ENCODE measurements at regions not wholly inside any gene's neighbourhood (a gene's known extent, or its start where the extent isn't known, plus 50 kb on each side); places are given as distances from the start of the nearest gene placed in this dataset.

GRCh38 chr16:60217787-60218186 is 1483.7 kb upstream of the GOT2 start (continued):
- TF ChIP-seq ZNF114 (CRISPR knock-in tag; IDR thresholded peaks at IDR 0.05) = 0 out of 2 replicates have a peak, but pooled peaks have one; percentile 69
- TF ChIP-seq POLR2AphosphoS5 (IDR thresholded peaks at IDR 0.05; ENCODE audit: low read depth) = no peak

DNA sequence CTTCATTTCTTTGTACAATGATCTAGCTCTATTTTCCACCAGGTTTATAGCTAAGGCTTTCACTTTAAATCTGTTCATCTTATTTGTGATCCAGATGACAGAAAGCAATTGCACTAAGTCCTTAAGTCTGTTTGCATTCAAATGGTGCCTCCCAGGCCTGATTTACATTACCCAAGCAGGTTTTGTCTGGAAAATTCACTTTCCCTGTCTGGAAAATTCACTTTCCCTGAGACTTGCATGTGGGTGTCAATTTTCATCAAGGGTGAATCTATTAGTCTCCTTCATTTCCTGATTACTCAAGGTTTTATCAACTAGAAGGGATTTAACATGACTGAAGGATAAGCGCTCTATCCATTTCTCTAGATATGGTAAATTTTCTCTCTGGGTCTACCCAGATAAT is 1480.2 kb upstream of the GOT2 start:
- H3K4me1 ChIP-seq (ENCODE audit: insufficient read depth) = peaks cover 44% of the 10 kb centered on the region
- Mint-ChIP-seq H3K27me3 (ENCODE audit: insufficient read depth, low read depth, poor library complexity) (peaks cover 4% of the 10 kb centered on the region), H3K27ac (no peak overlapping the region), H3K9me3 (peaks cover 5% of the 10 kb centered on the region; the same call in 1 of the 3 replicates), H3K36me3 (ENCODE audit: low read depth) (peaks cover 7% of the 10 kb centered on the region; the same call in 2 of the 3 replicates), H3K4me3 (no peak overlapping the region), H3K4me1 (peaks cover 39% of the 10 kb centered on the region)
- no peaks in the 10 kb centered on the region for H3K27me3 ChIP-seq (ENCODE audit: insufficient read depth)
- H3K4me2 ChIP-seq = peak overlapping the region; percentile 54
- H2AFZ ChIP-seq = no peak overlapping the region
- DNase-seq (ENCODE audit: low spot score) = no peak
- no peaks in the 10 kb centered on the region; the same call in 1 of the 2 replicates for H3F3A ChIP-seq (replicated peaks; ENCODE audit: low read depth)
- H3K4me3 ChIP-seq = peak overlapping the region; percentile 7; the same call in 1 of the 2 replicates
- H3K79me2 ChIP-seq (replicated peaks; ENCODE audit: insufficient read depth) = no peaks in the 10 kb centered on the region
- ATAC-seq = no peak
- no peaks in the 10 kb centered on the region for H4K20me1 ChIP-seq (replicated peaks; ENCODE audit: insufficient read depth)
- TF ChIP-seq CTCF (conservative IDR thresholded peaks at IDR 0.05; ENCODE audit: low read depth in 2 of 2) (no peak), NANOG (IDR thresholded peaks at IDR 0.05; ENCODE audit: borderline replicate concordance) (peak; percentile 24; the same call in 1 of the 2 replicates)
- peaks cover 9% of the 10 kb centered on the region for H3K9me2 ChIP-seq (ENCODE audit: insufficient read depth)
- H3K27ac ChIP-seq (ENCODE audit: low read depth) = no peak overlapping the region
- H3K36me3 ChIP-seq (ENCODE audit: insufficient read depth) = no peaks in the 10 kb centered on the region

DNA sequence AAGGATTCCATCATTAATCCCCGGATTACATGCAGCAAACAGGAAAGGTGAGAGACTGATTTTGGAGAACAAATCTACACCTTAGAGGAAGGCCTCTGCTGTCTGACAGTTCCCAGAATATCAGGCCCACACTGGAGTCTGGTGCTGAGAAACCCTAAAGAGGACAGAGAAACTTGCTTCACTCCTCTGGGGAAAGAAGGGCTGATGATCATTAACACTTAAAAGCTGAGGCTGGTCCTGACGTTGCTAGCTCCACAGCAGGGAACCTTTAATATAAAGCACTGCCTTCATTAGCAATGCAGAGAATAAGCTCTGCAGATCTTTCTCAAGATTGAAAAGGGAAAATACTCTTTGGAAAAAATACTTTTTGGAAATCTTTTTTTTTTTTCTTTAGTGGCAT is 1472.4 kb upstream of the GOT2 start:
- Mint-ChIP-seq H3K4me3 (no peak overlapping the region), H3K4me1 (peaks cover 40% of the 10 kb centered on the region), H3K9me3 (peaks cover 3% of the 10 kb centered on the region; the same call in 1 of the 3 replicates), H3K27ac (no peak overlapping the region), H3K27me3 (ENCODE audit: insufficient read depth, low read depth, poor library complexity) (no peaks in the 10 kb centered on the region), H3K36me3 (ENCODE audit: low read depth) (peaks cover 5% of the 10 kb centered on the region; the same call in 2 of the 3 replicates)
- Histone ChIP-seq H3K4me2 (peak overlapping the region; percentile 56; the same call in 1 of the 2 replicates), H3F3A (replicated peaks; ENCODE audit: low read depth) (no peaks in the 10 kb centered on the region), H3K36me3 (ENCODE audit: insufficient read depth) (no peaks in the 10 kb centered on the region), H3K79me2 (replicated peaks; ENCODE audit: insufficient read depth) (no peaks in the 10 kb centered on the region), H3K27ac (ENCODE audit: low read depth) (no peak overlapping the region), H3K4me3 (no peak overlapping the region), H3K4me1 (ENCODE audit: insufficient read depth) (peaks cover 30% of the 10 kb centered on the region; the same call in 1 of the 2 replicates), H4K20me1 (replicated peaks; ENCODE audit: insufficient read depth) (no peaks in the 10 kb centered on the region), H2AFZ (no peak overlapping the region), H3K9me2 (ENCODE audit: insufficient read depth) (no peaks in the 10 kb centered on the region), H3K27me3 (ENCODE audit: insufficient read depth) (no peaks in the 10 kb centered on the region)
- TF ChIP-seq STAT1 (IDR thresholded peaks at IDR 0.05; ENCODE audit: unreplicated experiment) = no peak
- no peak for TF ChIP-seq EZH2phosphoT487 (IDR thresholded peaks at IDR 0.05; ENCODE audit: unreplicated experiment)
- DNase-seq (ENCODE audit: low spot score) (peak; percentile 58), ATAC-seq (peak; percentile 86)

GRCh38 chr16:60204181-60204580 is 1470.1 kb upstream of the GOT2 start:
- no peak for ATAC-seq
- Mint-ChIP-seq H3K9me3 (peaks cover 2% of the 10 kb centered on the region; the same call in 1 of the 3 replicates), H3K4me3 (no peak overlapping the region), H3K4me1 (peaks cover 61% of the 10 kb centered on the region), H3K27me3 (ENCODE audit: insufficient read depth, low read depth, poor library complexity) (peaks cover 6% of the 10 kb centered on the region), H3K27ac (no peak overlapping the region), H3K36me3 (ENCODE audit: low read depth) (0 out of 3 replicates have a peak, but pooled peaks cover 3% of the 10 kb centered on the region)
- H3K27ac ChIP-seq (ENCODE audit: low read depth) = no peak overlapping the region
- H3F3A ChIP-seq (replicated peaks; ENCODE audit: low read depth) = no peaks in the 10 kb centered on the region
- H3K27me3 ChIP-seq (ENCODE audit: insufficient read depth) = no peaks in the 10 kb centered on the region
- no peak overlapping the region for H3K4me2 ChIP-seq
- H2AFZ ChIP-seq = no peak overlapping the region
- no peaks in the 10 kb centered on the region for H3K36me3 ChIP-seq (ENCODE audit: insufficient read depth)
- no peaks in the 10 kb centered on the region for H3K9me2 ChIP-seq (ENCODE audit: insufficient read depth)
- no peak for DNase-seq (ENCODE audit: low spot score)
- H3K4me3 ChIP-seq = no peak overlapping the region
- H3K4me1 ChIP-seq (ENCODE audit: insufficient read depth) = peaks cover 30% of the 10 kb centered on the region
- H4K20me1 ChIP-seq (replicated peaks; ENCODE audit: insufficient read depth) = no peaks in the 10 kb centered on the region
- no peaks in the 10 kb centered on the region for H3K79me2 ChIP-seq (replicated peaks; ENCODE audit: insufficient read depth)
- TF ChIP-seq, protein P1, sequence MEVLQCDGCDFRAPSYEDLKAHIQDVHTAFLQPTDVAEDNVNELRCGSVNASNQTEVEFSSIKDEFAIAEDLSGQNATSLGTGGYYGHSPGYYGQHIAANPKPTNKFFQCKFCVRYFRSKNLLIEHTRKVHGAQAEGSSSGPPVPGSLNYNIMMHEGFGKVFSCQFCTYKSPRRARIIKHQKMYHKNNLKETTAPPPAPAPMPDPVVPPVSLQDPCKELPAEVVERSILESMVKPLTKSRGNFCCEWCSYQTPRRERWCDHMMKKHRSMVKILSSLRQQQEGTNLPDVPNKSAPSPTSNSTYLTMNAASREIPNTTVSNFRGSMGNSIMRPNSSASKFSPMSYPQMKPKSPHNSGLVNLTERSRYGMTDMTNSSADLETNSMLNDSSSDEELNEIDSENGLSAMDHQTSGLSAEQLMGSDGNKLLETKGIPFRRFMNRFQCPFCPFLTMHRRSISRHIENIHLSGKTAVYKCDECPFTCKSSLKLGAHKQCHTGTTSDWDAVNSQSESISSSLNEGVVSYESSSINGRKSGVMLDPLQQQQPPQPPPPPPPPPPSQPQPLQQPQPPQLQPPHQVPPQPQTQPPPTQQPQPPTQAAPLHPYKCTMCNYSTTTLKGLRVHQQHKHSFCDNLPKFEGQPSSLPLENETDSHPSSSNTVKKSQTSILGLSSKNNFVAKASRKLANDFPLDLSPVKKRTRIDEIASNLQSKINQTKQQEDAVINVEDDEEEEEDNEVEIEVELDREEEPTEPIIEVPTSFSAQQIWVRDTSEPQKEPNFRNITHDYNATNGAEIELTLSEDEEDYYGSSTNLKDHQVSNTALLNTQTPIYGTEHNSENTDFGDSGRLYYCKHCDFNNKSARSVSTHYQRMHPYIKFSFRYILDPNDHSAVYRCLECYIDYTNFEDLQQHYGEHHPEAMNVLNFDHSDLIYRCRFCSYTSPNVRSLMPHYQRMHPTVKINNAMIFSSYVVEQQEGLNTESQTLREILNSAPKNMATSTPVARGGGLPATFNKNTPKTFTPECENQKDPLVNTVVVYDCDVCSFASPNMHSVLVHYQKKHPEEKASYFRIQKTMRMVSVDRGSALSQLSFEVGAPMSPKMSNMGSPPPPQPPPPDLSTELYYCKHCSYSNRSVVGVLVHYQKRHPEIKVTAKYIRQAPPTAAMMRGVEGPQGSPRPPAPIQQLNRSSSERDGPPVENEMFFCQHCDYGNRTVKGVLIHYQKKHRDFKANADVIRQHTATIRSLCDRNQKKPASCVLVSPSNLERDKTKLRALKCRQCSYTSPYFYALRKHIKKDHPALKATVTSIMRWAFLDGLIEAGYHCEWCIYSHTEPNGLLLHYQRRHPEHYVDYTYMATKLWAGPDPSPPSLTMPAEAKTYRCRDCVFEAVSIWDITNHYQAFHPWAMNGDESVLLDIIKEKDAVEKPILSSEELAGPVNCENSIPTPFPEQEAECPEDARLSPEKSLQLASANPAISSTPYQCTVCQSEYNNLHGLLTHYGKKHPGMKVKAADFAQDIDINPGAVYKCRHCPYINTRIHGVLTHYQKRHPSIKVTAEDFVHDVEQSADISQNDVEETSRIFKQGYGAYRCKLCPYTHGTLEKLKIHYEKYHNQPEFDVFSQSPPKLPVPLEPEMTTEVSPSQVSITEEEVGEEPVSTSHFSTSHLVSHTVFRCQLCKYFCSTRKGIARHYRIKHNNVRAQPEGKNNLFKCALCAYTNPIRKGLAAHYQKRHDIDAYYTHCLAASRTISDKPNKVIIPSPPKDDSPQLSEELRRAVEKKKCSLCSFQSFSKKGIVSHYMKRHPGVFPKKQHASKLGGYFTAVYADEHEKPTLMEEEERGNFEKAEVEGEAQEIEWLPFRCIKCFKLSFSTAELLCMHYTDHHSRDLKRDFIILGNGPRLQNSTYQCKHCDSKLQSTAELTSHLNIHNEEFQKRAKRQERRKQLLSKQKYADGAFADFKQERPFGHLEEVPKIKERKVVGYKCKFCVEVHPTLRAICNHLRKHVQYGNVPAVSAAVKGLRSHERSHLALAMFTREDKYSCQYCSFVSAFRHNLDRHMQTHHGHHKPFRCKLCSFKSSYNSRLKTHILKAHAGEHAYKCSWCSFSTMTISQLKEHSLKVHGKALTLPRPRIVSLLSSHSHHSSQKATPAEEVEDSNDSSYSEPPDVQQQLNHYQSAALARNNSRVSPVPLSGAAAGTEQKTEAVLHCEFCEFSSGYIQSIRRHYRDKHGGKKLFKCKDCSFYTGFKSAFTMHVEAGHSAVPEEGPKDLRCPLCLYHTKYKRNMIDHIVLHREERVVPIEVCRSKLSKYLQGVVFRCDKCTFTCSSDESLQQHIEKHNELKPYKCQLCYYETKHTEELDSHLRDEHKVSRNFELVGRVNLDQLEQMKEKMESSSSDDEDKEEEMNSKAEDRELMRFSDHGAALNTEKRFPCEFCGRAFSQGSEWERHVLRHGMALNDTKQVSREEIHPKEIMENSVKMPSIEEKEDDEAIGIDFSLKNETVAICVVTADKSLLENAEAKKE (CRISPR knock-in tag; IDR thresholded peaks at IDR 0.05) = no peak
- TF ChIP-seq NANOG (IDR thresholded peaks at IDR 0.05; ENCODE audit: borderline replicate concordance) = no peak
- TF ChIP-seq EZH2phosphoT487 (IDR thresholded peaks at IDR 0.05; ENCODE audit: unreplicated experiment) = no peak
